SU-DHL-6 (cell line): ENCODE measurements at regions not wholly inside any gene's neighbourhood (a gene's known extent, or its start where the extent isn't known, plus 50 kb on each side); places are given as distances from the start of the nearest gene placed in this dataset.

Experiments
- H2AFZ ChIP-seq: fragments of 200-600 bp; sonication (generic); 2 replicates; pipeline ENCODE4 v1.6.1; 2014; ENCODE audit warnings: low read depth, mild to moderate bottlenecking, moderate library complexity, mixed read lengths, antibody characterized with exemption, low read length; ENCODE audit not compliant: severe bottlenecking
- H3F3A ChIP-seq: fragments of 200-600 bp; shearing (Covaris generic); 2 replicates; pipeline ENCODE4 v1.6.0; 2016; ENCODE audit warnings: antibody characterized with exemption, mild to moderate bottlenecking; ENCODE audit not compliant: insufficient read depth
- H3K27ac ChIP-seq: fragments of 200-600 bp; sonication (generic); 2 replicates; pipeline ENCODE4 v1.5.1; 2016; ENCODE audit warnings: low read depth, mild to moderate bottlenecking, low read length, moderate library complexity, mixed read lengths
- H3K27me3 ChIP-seq: fragments of 200-600 bp; sonication (generic), shearing (Covaris generic); 2 replicates; pipeline ENCODE4 v1.6.0; 2014; ENCODE audit warnings: mild to moderate bottlenecking, low read length
- H3K36me3 ChIP-seq: fragments of 200-600 bp; sonication (generic); 2 replicates; pipeline ENCODE4 v1.6.1; 2014; ENCODE audit warnings: mild to moderate bottlenecking, low read length, mixed read lengths
- H3K4me2 ChIP-seq: fragments of 300-600, 200-600 bp; shearing (Covaris generic), sonication (generic); 2 replicates; pipeline ENCODE4 v1.6.0; 2014; ENCODE audit warnings: low read length, low read depth, mild to moderate bottlenecking; ENCODE audit not compliant: poor library complexity, severe bottlenecking
- H3K4me3 ChIP-seq: fragments of 200-600 bp; sonication (generic); 2 replicates; pipeline ENCODE4 v1.5.1; 2014; ENCODE audit warnings: antibody characterized with exemption, low read length, mild to moderate bottlenecking, mixed read lengths; ENCODE audit not compliant: insufficient read depth, poor library complexity, severe bottlenecking
- H3K79me2 ChIP-seq: fragments of 200-600 bp; sonication (generic); 2 replicates; pipeline ENCODE4 v1.6.1; 2014; ENCODE audit warnings: mild to moderate bottlenecking, low read length, moderate library complexity; ENCODE audit not compliant: insufficient read depth
- H3K9ac ChIP-seq: fragments of 200-600 bp; sonication (generic); 2 replicates; pipeline ENCODE4 v1.7.0; 2014; ENCODE audit warnings: mild to moderate bottlenecking, low read length
- H3K9me2 ChIP-seq: fragments of 200-600 bp; sonication (generic); replicated peaks from 2 replicates; pipeline ENCODE4 v1.6.1; 2014; ENCODE audit warnings: low read length; ENCODE audit not compliant: insufficient read depth
- H3K9me3 ChIP-seq: fragments of 200-600 bp; sonication (generic); 2 replicates; pipeline ENCODE4 v1.6.1; 2014; ENCODE audit warnings: low read length, mixed read lengths; ENCODE audit not compliant: insufficient read depth
- H4K20me1 ChIP-seq: fragments of 200-600 bp; sonication (generic); 2 replicates; pipeline ENCODE4 v1.6.1; 2014; ENCODE audit warnings: low read depth, mild to moderate bottlenecking, antibody characterized with exemption, low read length, moderate library complexity, mixed read lengths
- EZH2phosphoT487 ChIP-seq: fragments of 200-600 bp; sonication (generic), shearing (Covaris generic); conservative IDR thresholded peaks from 2 replicates; pipeline ENCODE4 v1.6.1; 2018; ENCODE audit warnings: mild to moderate bottlenecking, antibody characterized with exemption, low read length, moderate library complexity, mixed read lengths
- TF ChIP-seq, protein P1 (sequence below): fragments of 200-600 bp; sonication (generic); IDR thresholded peaks from one replicate; pipeline ENCODE4 v1.5.1; 2017; ENCODE audit warnings: antibody characterized with exemption, mild to moderate bottlenecking, low read length, moderate library complexity; ENCODE audit not compliant: insufficient read depth, poor library complexity, severe bottlenecking

- H3F3A ChIP-seq = no peaks in the 10 kb centered on the region
- H3K27ac ChIP-seq = no peak overlapping the region
- H3K9ac ChIP-seq = no peak overlapping the region
- no peaks in the 10 kb centered on the region for H3K27me3 ChIP-seq
- TF ChIP-seq EZH2phosphoT487 = no peak
- TF ChIP-seq, protein P1, sequence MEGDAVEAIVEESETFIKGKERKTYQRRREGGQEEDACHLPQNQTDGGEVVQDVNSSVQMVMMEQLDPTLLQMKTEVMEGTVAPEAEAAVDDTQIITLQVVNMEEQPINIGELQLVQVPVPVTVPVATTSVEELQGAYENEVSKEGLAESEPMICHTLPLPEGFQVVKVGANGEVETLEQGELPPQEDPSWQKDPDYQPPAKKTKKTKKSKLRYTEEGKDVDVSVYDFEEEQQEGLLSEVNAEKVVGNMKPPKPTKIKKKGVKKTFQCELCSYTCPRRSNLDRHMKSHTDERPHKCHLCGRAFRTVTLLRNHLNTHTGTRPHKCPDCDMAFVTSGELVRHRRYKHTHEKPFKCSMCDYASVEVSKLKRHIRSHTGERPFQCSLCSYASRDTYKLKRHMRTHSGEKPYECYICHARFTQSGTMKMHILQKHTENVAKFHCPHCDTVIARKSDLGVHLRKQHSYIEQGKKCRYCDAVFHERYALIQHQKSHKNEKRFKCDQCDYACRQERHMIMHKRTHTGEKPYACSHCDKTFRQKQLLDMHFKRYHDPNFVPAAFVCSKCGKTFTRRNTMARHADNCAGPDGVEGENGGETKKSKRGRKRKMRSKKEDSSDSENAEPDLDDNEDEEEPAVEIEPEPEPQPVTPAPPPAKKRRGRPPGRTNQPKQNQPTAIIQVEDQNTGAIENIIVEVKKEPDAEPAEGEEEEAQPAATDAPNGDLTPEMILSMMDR = no peak
- H2AFZ ChIP-seq = no peak overlapping the region
- no peaks in the 10 kb centered on the region for H3K9me3 ChIP-seq
- H3K36me3 ChIP-seq = no peaks in the 10 kb centered on the region
- no peak overlapping the region for H3K4me2 ChIP-seq
- H4K20me1 ChIP-seq = no peaks in the 10 kb centered on the region
- no peaks in the 10 kb centered on the region for H3K9me2 ChIP-seq
- H3K79me2 ChIP-seq = no peaks in the 10 kb centered on the region
- no peak overlapping the region for H3K4me3 ChIP-seq
Observed at GRCh38 chr9:129258124-129258822, 80.2 kb upstream of the IER5L start.

GRCh38 chr9:129256959-129257713 is 79.1 kb upstream of the IER5L start:
- Histone ChIP-seq H3K36me3 (no peaks in the 10 kb centered on the region), H3K4me2 (no peak overlapping the region), H3K9me2 (no peaks in the 10 kb centered on the region), H3K27ac (no peak overlapping the region), H3F3A (no peaks in the 10 kb centered on the region), H3K79me2 (no peaks in the 10 kb centered on the region), H4K20me1 (no peaks in the 10 kb centered on the region), H3K27me3 (no peaks in the 10 kb centered on the region), H3K9me3 (no peaks in the 10 kb centered on the region), H3K4me3 (no peak overlapping the region), H2AFZ (no peak overlapping the region), H3K9ac (no peak overlapping the region)
- TF ChIP-seq, protein P1 = no peak
- no peak for TF ChIP-seq EZH2phosphoT487

DNA sequence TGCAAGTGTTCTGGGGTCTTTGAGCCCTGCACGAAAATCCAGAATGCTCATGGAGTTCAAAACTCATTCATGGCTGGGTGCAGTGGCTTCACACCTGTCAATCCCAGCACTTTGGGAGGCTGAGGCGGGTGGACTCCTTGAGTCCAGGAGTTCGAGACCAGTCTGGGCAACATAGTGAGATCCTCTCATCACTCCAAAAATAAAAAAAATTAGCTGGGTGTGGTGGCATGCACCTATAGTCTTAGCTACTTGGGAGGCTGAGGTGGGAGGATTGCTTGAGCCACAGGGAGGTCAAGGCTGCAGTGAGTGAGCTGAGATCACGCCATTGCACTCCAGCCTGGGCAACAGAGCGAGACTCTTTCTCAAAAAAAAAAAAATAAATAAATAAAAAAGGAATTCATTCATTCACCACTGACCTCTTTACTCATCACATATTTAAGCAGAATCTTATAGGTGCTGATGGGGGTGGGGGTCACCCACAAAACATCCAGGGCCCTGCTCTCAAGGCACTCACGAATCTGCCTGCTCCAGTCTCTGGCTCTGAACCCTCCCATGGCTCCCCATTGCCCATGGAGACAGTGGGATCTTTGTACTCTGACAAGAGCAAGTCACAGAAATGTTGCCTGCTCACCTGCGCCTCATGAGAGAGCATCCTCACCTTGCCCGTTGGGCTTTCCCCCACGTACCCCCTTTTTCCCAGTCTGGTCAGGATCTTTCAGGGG is 76.7 kb upstream of the IER5L start:
- H3K4me2 ChIP-seq = no peak overlapping the region
- no peaks in the 10 kb centered on the region for H4K20me1 ChIP-seq
- no peaks in the 10 kb centered on the region for H3K36me3 ChIP-seq
- no peaks in the 10 kb centered on the region for H3K9me2 ChIP-seq
- H3K79me2 ChIP-seq = no peaks in the 10 kb centered on the region
- no peak overlapping the region for H3K27ac ChIP-seq
- no peak overlapping the region for H3K9ac ChIP-seq
- TF ChIP-seq, protein P1 = no peak
- TF ChIP-seq EZH2phosphoT487 = no peak
- no peaks in the 10 kb centered on the region for H3K27me3 ChIP-seq
- no peak overlapping the region for H2AFZ ChIP-seq
- H3K4me3 ChIP-seq = no peak overlapping the region
- H3K9me3 ChIP-seq = no peaks in the 10 kb centered on the region
- H3F3A ChIP-seq = no peaks in the 10 kb centered on the region
